ENCODE measurements at regions not wholly inside any gene's neighbourhood (a gene's known extent, or its start where the extent isn't known, plus 50 kb on each side); places are given as distances from the start of the nearest gene placed in this dataset.
A peak's percentile ranks its signal among the peaks of the same experiment; 100 is the strongest.
"Not testable (repeated sequence)": the region's sequence is repeated elsewhere in the genome, so short reads cannot be mapped to it uniquely, and the experiment has no call there.

- Histone ChIP-seq H3K27ac (no peak overlapping the region), H3K9me3 (peaks cover 0 to 98% (median 32%) of the 10 kb centered on the region in 4 donors), H3K36me3 (no peaks in the 10 kb centered on the region), H3K27me3 (no peaks in the 10 kb centered on the region), H3K4me3 (no peak overlapping the region), H3K4me1 (no peaks in the 10 kb centered on the region)
- 86 to 91% methylated on average over 4 of the region's 4 CpGs for WGBS, 2 donors
- no peak for DNase-seq (ENCODE audit: low spot score in 2 of 2)
- TF ChIP-seq EP300 (IDR thresholded peaks at IDR 0.05) (no peak), POLR2A (IDR thresholded peaks at IDR 0.05) (no peak), CTCF (IDR thresholded peaks at IDR 0.05) (no peak)
Observed at GRCh38 chr10:130283219-130283545, 147.0 kb downstream of the GLRX3 start.

- DNase-seq (ENCODE audit: low spot score in 2 of 2); H3K36me3 ChIP-seq; H3K27me3 ChIP-seq; H3K4me1 ChIP-seq; H3K27ac ChIP-seq; H3K4me3 ChIP-seq: not testable (repeated sequence)
- 82 to 87% methylated on average over 3 of the region's 3 CpGs for WGBS, 2 donors
- peaks cover 0 to 81% (median 2%) of the 10 kb centered on the region in 4 donors for H3K9me3 ChIP-seq
Observed at GRCh38 chr10:130295761-130296160, 159.6 kb downstream of the GLRX3 start.

DNA sequence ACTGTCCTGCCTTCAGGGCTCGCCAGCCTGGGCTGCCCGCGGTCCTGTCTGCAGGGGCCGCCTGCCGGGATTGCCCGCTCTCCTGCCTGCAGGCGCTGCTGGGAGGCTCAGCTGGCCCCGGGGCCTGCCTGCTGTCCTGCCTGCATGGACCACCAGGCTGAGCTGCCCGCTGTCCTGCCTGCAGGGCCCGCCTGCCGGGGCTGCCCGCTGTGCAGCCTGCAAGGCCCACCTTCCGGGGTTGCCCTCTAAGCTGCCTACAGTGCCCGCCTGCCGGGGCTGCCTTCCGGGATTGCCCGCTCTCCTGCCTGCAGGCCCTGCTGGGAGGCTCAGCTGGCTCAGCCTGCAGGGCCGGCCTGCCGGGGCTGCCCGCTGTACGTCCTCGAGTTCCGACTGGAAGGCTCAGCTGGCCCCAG lies 164.4 kb downstream of the GLRX3 start:
- TF ChIP-seq POLR2A (IDR thresholded peaks at IDR 0.05) (no peak), EP300 (IDR thresholded peaks at IDR 0.05) (no peak), CTCF (IDR thresholded peaks at IDR 0.05) (no peak)
- no peaks in the 10 kb centered on the region for H3K27me3 ChIP-seq
- WGBS, 2 donors = 53% methylated on average over 5 of the region's 23 CpGs; no CpG with 5 or more reads in 1 of the 2 donors
- no peak for DNase-seq (ENCODE audit: low spot score in 2 of 2)
- H3K4me3 ChIP-seq = peak overlapping the region in 2 of 4 donors; percentile 47 to 52
- peak overlapping the region in 2 of 4 donors; percentile 46 to 65 for H3K27ac ChIP-seq
- H3K36me3 ChIP-seq = no peaks in the 10 kb centered on the region
- peaks cover 0 to 89% (median 2%) of the 10 kb centered on the region in 4 donors for H3K9me3 ChIP-seq
- H3K4me1 ChIP-seq = no peaks in the 10 kb centered on the region

- Histone ChIP-seq H3K4me3 (peak overlapping the region in 2 of 4 donors; percentile 47 to 52), H3K9me3 (peaks cover 0 to 87% (median 2%) of the 10 kb centered on the region in 4 donors), H3K4me1 (no peaks in the 10 kb centered on the region), H3K27me3 (no peaks in the 10 kb centered on the region), H3K27ac (peak overlapping the region in 2 of 4 donors; percentile 46 to 65), H3K36me3 (no peaks in the 10 kb centered on the region)
- DNase-seq (ENCODE audit: low spot score in 2 of 2) = no peak
- 58 to 84% methylated on average over 8 to 11 of the region's 54 CpGs for WGBS, 2 donors
- TF ChIP-seq POLR2A (IDR thresholded peaks at IDR 0.05) (no peak), CTCF (IDR thresholded peaks at IDR 0.05) (no peak), EP300 (IDR thresholded peaks at IDR 0.05) (no peak)
Observed at GRCh38 chr10:130301021-130301892, 165.1 kb downstream of the GLRX3 start.

GRCh38 chr10:130326954-130327353 lies 190.8 kb downstream of the GLRX3 start:
- H3K9me3 ChIP-seq = peaks cover 0 to 57% (median 0%) of the 10 kb centered on the region in 4 donors

More at GRCh38 chr10:130326954-130327353, 190.8 kb downstream of the GLRX3 start:
- TF ChIP-seq POLR2A (IDR thresholded peaks at IDR 0.05) (no peak), CTCF (IDR thresholded peaks at IDR 0.05) (no peak), EP300 (IDR thresholded peaks at IDR 0.05) (no peak)
- Histone ChIP-seq H3K27me3 (no peaks in the 10 kb centered on the region), H3K36me3 (no peaks in the 10 kb centered on the region), H3K4me3 (no peak overlapping the region), H3K4me1 (no peaks in the 10 kb centered on the region), H3K27ac (no peak overlapping the region)
- no peak for DNase-seq (ENCODE audit: low spot score in 2 of 2)
- WGBS, 2 donors = 80 to 85% methylated on average over 6 to 7 of the region's 7 CpGs
